Heart left ventricle (tissue), 16 donors: ENCODE measurements at regions not wholly inside any gene's neighbourhood (a gene's known extent, or its start where the extent isn't known, plus 50 kb on each side); places are given as distances from the start of the nearest gene placed in this dataset.

Source experiments
- ATAC-seq, 4 donors: fragments of 200-7000 bp; cut with Tn5 transposase; one replicate each; pipeline ENCODE4 v1.9.1; 2020 to 2022; ENCODE audit warnings: moderate library complexity in 4 of 4, mild to moderate bottlenecking in 3 of 4, moderate number of reproducible peaks in 1 of 4
- DNase-seq, 5 donors: peaks; one replicate each; pipeline ENCODE4 v3.0.0-alpha.2; 2020
- H3K27ac ChIP-seq, 12 donors: fragments of 200-600 bp; sonication (generic) in 4 of 12; one replicate each; pipeline versions ENCODE4 v1.5.0 to v1.8.0; 2016 to 2022; ENCODE audit warnings: mild to moderate bottlenecking in 2 of 12
- H3K27me3 ChIP-seq, 9 donors: fragments of 200-600 bp; sonication (generic) in 2 of 9; one replicate each; pipeline versions ENCODE4 v1.5.1 to v1.8.0; 2016 to 2022; ENCODE audit warnings: mild to moderate bottlenecking in 3 of 9
- H3K36me3 ChIP-seq, 9 donors: fragments of 200-600 bp; sonication (generic) in 2 of 9; one replicate each; pipeline versions ENCODE4 v1.5.0 to v1.8.0; 2018 to 2022; ENCODE audit warnings: mild to moderate bottlenecking in 2 of 9
- H3K4me1 ChIP-seq, 12 donors: fragments of 200-600 bp; sonication (generic) in 4 of 12; one replicate each; pipeline versions ENCODE4 v1.5.0 to v1.8.0; 2016 to 2022; ENCODE audit warnings: mild to moderate bottlenecking in 3 of 12
- H3K4me3 ChIP-seq, 12 donors: fragments of 200-600 bp; sonication (generic) in 4 of 12; one replicate each; pipeline versions ENCODE4 v1.5.0 to v1.8.0; 2017 to 2022; ENCODE audit warnings: mild to moderate bottlenecking in 9 of 12, moderate library complexity in 4 of 12
- H3K9me3 ChIP-seq, 12 donors: fragments of 200-600 bp; sonication (generic) in 4 of 12; one replicate each; pipeline versions ENCODE4 v1.5.0 to v1.8.0; 2016 to 2022; ENCODE audit warnings: mild to moderate bottlenecking in 1 of 12
- POLR2A ChIP-seq, 2 donors: fragments of 450-650 bp; IDR thresholded peaks; one replicate each; pipeline ENCODE4 v1.6.1; 2017; ENCODE audit warnings: antibody characterized with exemption in 2 of 2, mild to moderate bottlenecking in 2 of 2, moderate library complexity in 2 of 2
- WGBS, 4 donors: extraction: QIAGEN DNeasy Blood & Tissue Kit in 2 of 4; methylation state at CpG; one replicate each; pipeline versions ENCODE4 v1.1.5 to v1.1.7; 2013 to 2018; 5-methylcytosine and 5-hydroxymethylcytosine counted together
- intact Hi-C, 10 donors: fragments of 100-400 bp; cut with DNase I; formaldehyde crosslinking; loops; one replicate each; pipeline versions ENCODE4 v1.11.1 to v1.14.2; 2022
- TF ChIP-seq, protein P1 (sequence below), 12 donors: fragments of 200-600 bp; sonication (generic) in 4 of 12; IDR thresholded peaks; one replicate each; pipeline versions ENCODE4 v1.5.0 to v1.8.0; 2018 to 2022; ENCODE audit warnings: antibody characterized with exemption in 12 of 12, mild to moderate bottlenecking in 5 of 12
- donor health status: ischemic (EF 13 %, LVEDD 7.1; RV severe dilation, severe dysfunction).
- donor health status: healthy with polysubstance abuse.
- donor health status: DM: no; HTN: yes; CAD: no.
- donor health status: DM: no; HTN: no; CAD: no.
- donor health status: ischemic (EF 25% LVEDD 6.9; RV normal size, moderate dysfunction).
- donor health status: ischemic (EF 25% LVEDD 5.7; RV mildly dilated, moderate dysfunction).
- donor health status: healthy.
- donor health status: DM: yes; HTN: yes; CAD: no.
- donor health status: ischemic (EF 35%, LVEDD 5.7; RV mildly dilated, moderate dysfunction).
- donor health status: nonischemic (EF 11% LVEDD 7.7; RV severe dilation, severe dysfunction).
- donor health status: DM: yes; HTN: yes; CAD: no.
- donor health status: PGD.
- donor health status: ischemic (EF 29% LVEDD 5.4; RV normal size, mild dysfunction).
- donor health status: nonischemic (EF 23%, LVEDD 6.1; RV moderate dilation, normal function).

DNA sequence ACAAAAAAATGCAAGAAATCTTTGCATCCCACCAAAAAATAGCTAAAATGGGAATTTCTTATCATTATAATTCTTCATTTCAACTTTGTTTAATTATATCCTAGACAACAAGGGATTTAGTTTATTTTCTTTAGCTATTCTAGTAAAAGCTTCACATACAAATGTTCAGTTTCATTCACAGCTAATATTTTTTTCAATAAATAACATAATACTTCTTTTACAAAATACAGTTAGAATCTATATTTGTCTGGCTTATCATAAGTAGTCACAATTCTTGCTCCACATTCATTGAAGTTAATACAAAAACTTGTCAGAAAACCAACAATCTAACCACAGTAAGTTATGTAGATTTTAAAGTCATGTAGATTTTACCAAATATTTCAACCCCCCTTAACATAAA is 414.4 kb downstream of the FAT4 start:
- no peak for ATAC-seq
- DNase-seq = no peak
- H3K4me3 ChIP-seq = no peak overlapping the region
- no peaks in the 10 kb centered on the region for H3K36me3 ChIP-seq
- H3K27me3 ChIP-seq = no peaks in the 10 kb centered on the region
- no peaks in the 10 kb centered on the region for H3K9me3 ChIP-seq
- TF ChIP-seq, protein P1, sequence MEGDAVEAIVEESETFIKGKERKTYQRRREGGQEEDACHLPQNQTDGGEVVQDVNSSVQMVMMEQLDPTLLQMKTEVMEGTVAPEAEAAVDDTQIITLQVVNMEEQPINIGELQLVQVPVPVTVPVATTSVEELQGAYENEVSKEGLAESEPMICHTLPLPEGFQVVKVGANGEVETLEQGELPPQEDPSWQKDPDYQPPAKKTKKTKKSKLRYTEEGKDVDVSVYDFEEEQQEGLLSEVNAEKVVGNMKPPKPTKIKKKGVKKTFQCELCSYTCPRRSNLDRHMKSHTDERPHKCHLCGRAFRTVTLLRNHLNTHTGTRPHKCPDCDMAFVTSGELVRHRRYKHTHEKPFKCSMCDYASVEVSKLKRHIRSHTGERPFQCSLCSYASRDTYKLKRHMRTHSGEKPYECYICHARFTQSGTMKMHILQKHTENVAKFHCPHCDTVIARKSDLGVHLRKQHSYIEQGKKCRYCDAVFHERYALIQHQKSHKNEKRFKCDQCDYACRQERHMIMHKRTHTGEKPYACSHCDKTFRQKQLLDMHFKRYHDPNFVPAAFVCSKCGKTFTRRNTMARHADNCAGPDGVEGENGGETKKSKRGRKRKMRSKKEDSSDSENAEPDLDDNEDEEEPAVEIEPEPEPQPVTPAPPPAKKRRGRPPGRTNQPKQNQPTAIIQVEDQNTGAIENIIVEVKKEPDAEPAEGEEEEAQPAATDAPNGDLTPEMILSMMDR (IDR thresholded peaks at IDR 0.05) = no peak
- TF ChIP-seq POLR2A (IDR thresholded peaks at IDR 0.05) = no peak
- no peaks in the 10 kb centered on the region for H3K4me1 ChIP-seq
- H3K27ac ChIP-seq = no peak overlapping the region
- intact Hi-C loops = no loop called here

DNA sequence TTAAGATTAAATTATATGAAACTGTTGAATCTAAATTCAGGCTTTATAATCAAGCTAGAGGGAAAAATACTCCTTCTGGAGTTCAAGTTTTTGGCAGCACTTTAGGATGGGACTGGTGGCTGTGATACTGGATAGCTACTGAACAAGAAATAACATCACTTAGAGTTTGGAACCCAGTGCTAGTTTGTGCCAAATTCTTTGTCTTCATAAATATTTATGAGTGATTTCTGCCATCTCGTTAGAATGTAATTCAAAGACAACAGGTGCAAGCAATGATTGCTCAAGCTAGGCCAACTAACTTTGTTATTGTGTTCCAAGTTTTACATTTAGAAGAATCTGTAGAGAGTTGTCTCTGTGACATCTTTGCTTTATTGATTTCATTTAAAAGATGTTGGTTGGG is 417.9 kb downstream of the FAT4 start:
- Histone ChIP-seq H3K4me1 (peaks cover 0 to 14% (median 2%) of the 10 kb centered on the region in 12 donors), H3K27me3 (no peaks in the 10 kb centered on the region), H3K9me3 (no peaks in the 10 kb centered on the region), H3K4me3 (no peak overlapping the region), H3K27ac (no peak overlapping the region), H3K36me3 (no peaks in the 10 kb centered on the region)
- intact Hi-C loops = loop anchor here in 3 of 10 donors (10.0 kb wide), 3 partner anchors 98 to 218 kb away; no protein-coding TSS in a partner anchor
- TF ChIP-seq, protein P1 (IDR thresholded peaks at IDR 0.05) = no peak
- no peak for TF ChIP-seq POLR2A (IDR thresholded peaks at IDR 0.05)
- WGBS, 4 donors = 63 to 78% (median 73%) methylated on average over 1 of the region's 1 CpG
- DNase-seq (no peak), ATAC-seq (no peak)

GRCh38 chr4:125734504-125734903 is 419.7 kb downstream of the FAT4 start:
- Histone ChIP-seq H3K4me3 (no peak overlapping the region), H3K4me1 (peaks cover 0 to 21% (median 6%) of the 10 kb centered on the region in 12 donors), H3K27ac (peak overlapping the region in 1 of 12 donors; percentile 10), H3K36me3 (no peaks in the 10 kb centered on the region), H3K9me3 (no peaks in the 10 kb centered on the region), H3K27me3 (no peaks in the 10 kb centered on the region)
- intact Hi-C loops = loop anchor here in 3 of 10 donors (10.0 kb wide), 3 partner anchors 100 to 220 kb away; no protein-coding TSS in a partner anchor
- DNase-seq (no peak), ATAC-seq (no peak)
- 82 to 91% (median 85%) methylated on average over 5 of the region's 5 CpGs for WGBS, 4 donors
- TF ChIP-seq POLR2A (IDR thresholded peaks at IDR 0.05) = no peak
- TF ChIP-seq, protein P1 (IDR thresholded peaks at IDR 0.05) = no peak

- 24 to 40% (median 26%) methylated on average over 4 of the region's 4 CpGs for WGBS, 4 donors
- H3K27ac ChIP-seq = peak overlapping the region in 2 of 12 donors; percentile 11 to 15
- no peaks in the 10 kb centered on the region for H3K27me3 ChIP-seq
- peaks cover 0 to 26% (median 11%) of the 10 kb centered on the region in 12 donors for H3K4me1 ChIP-seq
- no peak overlapping the region for H3K4me3 ChIP-seq
- DNase-seq = peak in 2 of 5 donors; percentile 23 to 40
- H3K36me3 ChIP-seq = no peaks in the 10 kb centered on the region
- peak; percentile 80 to 91 (median 86) for ATAC-seq
- no peaks in the 10 kb centered on the region for H3K9me3 ChIP-seq
- intact Hi-C loops = loop anchor here in 3 of 10 donors (10.0 kb wide), 3 partner anchors 100 to 220 kb away; no protein-coding TSS in a partner anchor
- TF ChIP-seq POLR2A (IDR thresholded peaks at IDR 0.05) = no peak
- TF ChIP-seq, protein P1 (IDR thresholded peaks at IDR 0.05) = no peak
Measured at GRCh38 chr4:125735102-125735501, 420.3 kb downstream of the FAT4 start.
